Neural cell (in vitro differentiated cells): ENCODE measurements at regions not wholly inside any gene's neighbourhood (a gene's known extent, or its start where the extent isn't known, plus 50 kb on each side); places are given as distances from the start of the nearest gene placed in this dataset.

Source experiments
- H2AFZ ChIP-seq: fragments of 200-600, 300-800 bp; sonication (generic), shearing (Covaris generic); 2 replicates; pipeline ENCODE4 v1.6.0; 2014; ENCODE audit warnings: low read depth, mild to moderate bottlenecking, antibody characterized with exemption, low read length, moderate library complexity
- H3F3A ChIP-seq: fragments of 200-600 bp; shearing (Covaris generic); 2 replicates; pipeline ENCODE4 v1.6.1; 2016; ENCODE audit warnings: mild to moderate bottlenecking, moderate library complexity, mixed read lengths, antibody characterized with exemption, low read length; ENCODE audit not compliant: insufficient read depth, poor library complexity, severe bottlenecking
- H3K27ac ChIP-seq: fragments of 200-600, 300-800 bp; sonication (generic), shearing (Covaris generic); 2 replicates; pipeline ENCODE4 v1.5.1; 2014; ENCODE audit warnings: mild to moderate bottlenecking, low read length, moderate library complexity
- H3K27me3 ChIP-seq: fragments of 300-800, 200-600 bp; sonication (generic), shearing (Covaris generic); 2 replicates; pipeline ENCODE4 v1.6.0; 2014; ENCODE audit warnings: mild to moderate bottlenecking, low read depth, low read length, moderate library complexity; ENCODE audit not compliant: insufficient read depth
- H3K36me3 ChIP-seq: fragments of 300-800, 200-600 bp; sonication (generic), shearing (Covaris generic); 2 replicates; pipeline ENCODE4 v1.5.1; 2014; ENCODE audit warnings: mild to moderate bottlenecking, antibody characterized with exemption, low read length, moderate library complexity; ENCODE audit not compliant: insufficient read depth
- H3K4me2 ChIP-seq: fragments of 300-800, 200-600 bp; sonication (generic), shearing (Covaris generic); 2 replicates; pipeline ENCODE4 v1.6.0; 2014; ENCODE audit warnings: mild to moderate bottlenecking, low read length
- H3K4me3 ChIP-seq: fragments of 300-800, 200-600 bp; sonication (generic), shearing (Covaris generic); 2 replicates; pipeline ENCODE4 v1.5.1; 2014; ENCODE audit warnings: mild to moderate bottlenecking, low read length, moderate library complexity
- H3K79me2 ChIP-seq: fragments of 200-600 bp; shearing (Covaris generic); replicated peaks from 2 replicates; pipeline ENCODE4 v1.6.0; 2014; ENCODE audit warnings: mild to moderate bottlenecking, low read length, moderate library complexity; ENCODE audit not compliant: insufficient read depth
- H3K9ac ChIP-seq: fragments of 300-800, 200-600 bp; sonication (generic), shearing (Covaris generic); 2 replicates; pipeline ENCODE4 v1.6.1; 2016; ENCODE audit warnings: mild to moderate bottlenecking, low read length, mixed read lengths
- H3K9me2 ChIP-seq: fragments of 200-600 bp; shearing (Covaris generic); 2 replicates; pipeline ENCODE4 v1.6.1; 2016; ENCODE audit warnings: mild to moderate bottlenecking, low read length, mixed read lengths; ENCODE audit not compliant: insufficient read depth
- H3K9me3 ChIP-seq: fragments of 200-600, 300-800 bp; sonication (generic), shearing (Covaris generic); 2 replicates; pipeline ENCODE4 v1.6.1; 2016; ENCODE audit warnings: mild to moderate bottlenecking, mixed run types, low read length, moderate library complexity, mixed read lengths
- H4K20me1 ChIP-seq: fragments of 200-600 bp; shearing (Covaris generic); 2 replicates; pipeline ENCODE4 v1.6.1; 2016; ENCODE audit warnings: mild to moderate bottlenecking, mixed run types; ENCODE audit not compliant: insufficient read depth
- EP300 ChIP-seq: fragments of 450-650 bp; conservative IDR thresholded peaks from 2 replicates; pipeline ENCODE4 v1.6.1; 2014; ENCODE audit warnings: antibody characterized with exemption, mild to moderate bottlenecking, moderate library complexity; ENCODE audit not compliant: poor library complexity, severe bottlenecking
- EZH2 ChIP-seq: fragments of 200-600, 300-800 bp; shearing (Covaris generic), sonication (generic); IDR thresholded peaks from 2 replicates; pipeline ENCODE4 v1.6.1; 2014; ENCODE audit warnings: antibody characterized with exemption, low read length, borderline replicate concordance, mild to moderate bottlenecking; ENCODE audit not compliant: insufficient read depth, poor library complexity, severe bottlenecking
- MXI1 ChIP-seq: fragments of 450-650 bp; conservative IDR thresholded peaks from 2 replicates; pipeline ENCODE4 v1.6.1; 2014; ENCODE audit warnings: antibody characterized with exemption, mild to moderate bottlenecking; ENCODE audit not compliant: poor library complexity, severe bottlenecking
- POLR2AphosphoS5 ChIP-seq: IDR thresholded peaks from 2 replicates; pipeline ENCODE4 v1.6.1; 2012
- RAD21 ChIP-seq: fragments of 450-650 bp; conservative IDR thresholded peaks from 2 replicates; pipeline ENCODE4 v1.6.1; 2014; ENCODE audit warnings: antibody characterized with exemption, mild to moderate bottlenecking, moderate library complexity
- REST ChIP-seq: IDR thresholded peaks from 2 replicates; pipeline ENCODE4 v1.6.1; 2012; ENCODE audit warnings: borderline replicate concordance
- SMC3 ChIP-seq: fragments of 450-650 bp; conservative IDR thresholded peaks from 2 replicates; pipeline ENCODE4 v1.6.1; 2014; ENCODE audit warnings: antibody characterized with exemption, mild to moderate bottlenecking, moderate library complexity; ENCODE audit not compliant: poor library complexity
- TAF1 ChIP-seq: IDR thresholded peaks from 2 replicates; pipeline ENCODE4 v1.6.1; 2012; ENCODE audit warnings: low read depth
- TF ChIP-seq, protein P1 (sequence below): fragments of 450-650 bp; IDR thresholded peaks from 2 replicates; pipeline ENCODE4 v1.5.1; 2014; ENCODE audit warnings: antibody characterized with exemption, mild to moderate bottlenecking, moderate library complexity; ENCODE audit not compliant: poor library complexity, severe bottlenecking

DNA sequence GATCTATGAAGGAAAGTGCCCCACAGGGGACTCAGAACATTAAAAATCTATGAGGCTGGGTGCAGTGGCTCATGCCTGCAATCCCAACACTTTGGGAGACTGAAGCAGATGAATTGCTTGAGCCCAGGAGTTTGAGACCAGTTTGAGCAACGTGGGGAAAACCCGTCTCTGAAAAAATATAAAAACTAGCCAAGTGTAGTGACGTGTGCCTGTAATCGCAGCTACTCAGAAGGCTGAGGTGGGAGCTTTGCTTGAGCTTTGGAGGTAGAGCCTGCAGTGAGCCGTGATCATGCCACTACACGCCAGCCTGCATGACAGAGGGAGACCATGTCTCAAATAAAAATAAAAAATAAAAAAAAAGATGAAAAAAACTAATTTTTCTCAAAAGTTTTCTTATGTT, 1070.6 kb downstream of the PCDH9 start:
- H3K9ac ChIP-seq: no peak overlapping the region
- no peaks in the 10 kb centered on the region for H3K27me3 ChIP-seq
- H2AFZ ChIP-seq: no peak overlapping the region
- H3K9me2 ChIP-seq: no peaks in the 10 kb centered on the region
- no peak overlapping the region for H3K27ac ChIP-seq
- no peaks in the 10 kb centered on the region for H4K20me1 ChIP-seq
- H3K9me3 ChIP-seq: no peaks in the 10 kb centered on the region
- no peak overlapping the region for H3K4me3 ChIP-seq
- TF ChIP-seq SMC3: no peak
- no peaks in the 10 kb centered on the region for H3K36me3 ChIP-seq
- H3K4me2 ChIP-seq: no peak overlapping the region
- H3F3A ChIP-seq: no peaks in the 10 kb centered on the region
- no peaks in the 10 kb centered on the region for H3K79me2 ChIP-seq

DNA sequence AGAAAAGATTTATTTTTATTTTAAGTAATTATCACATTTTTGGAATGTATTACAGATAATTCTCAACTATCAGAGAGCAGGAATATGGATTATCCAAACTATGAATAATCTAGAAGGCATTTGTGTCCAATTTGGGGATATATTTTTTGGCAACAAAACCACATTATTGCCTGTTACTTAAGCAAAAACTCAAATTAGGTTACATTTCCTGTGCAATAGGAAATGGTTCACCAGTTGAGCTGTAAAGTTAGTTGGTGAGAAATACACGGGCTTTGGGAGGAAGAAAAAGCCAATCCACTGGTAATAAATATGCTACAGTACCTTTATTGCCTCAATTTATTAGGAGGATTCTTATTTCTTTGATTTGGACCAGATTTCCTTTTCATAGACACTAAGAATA, 1075.2 kb downstream of the PCDH9 start:
- no peak overlapping the region for H2AFZ ChIP-seq
- H3K9me2 ChIP-seq: no peaks in the 10 kb centered on the region
- H3K9me3 ChIP-seq: no peaks in the 10 kb centered on the region
- H3K9ac ChIP-seq: no peak overlapping the region
- no peaks in the 10 kb centered on the region for H3K79me2 ChIP-seq
- H3F3A ChIP-seq: no peaks in the 10 kb centered on the region
- no peak overlapping the region for H3K4me3 ChIP-seq
- H3K4me2 ChIP-seq: no peak overlapping the region
- no peaks in the 10 kb centered on the region for H3K27me3 ChIP-seq
- no peaks in the 10 kb centered on the region for H3K36me3 ChIP-seq
- H3K27ac ChIP-seq: no peak overlapping the region
- TF ChIP-seq RAD21 (no peak), POLR2AphosphoS5 (no peak), REST (no peak), MXI1 (no peak), EP300 (no peak), TAF1 (no peak), SMC3 (no peak), EZH2 (no peak)
- TF ChIP-seq, protein P1, sequence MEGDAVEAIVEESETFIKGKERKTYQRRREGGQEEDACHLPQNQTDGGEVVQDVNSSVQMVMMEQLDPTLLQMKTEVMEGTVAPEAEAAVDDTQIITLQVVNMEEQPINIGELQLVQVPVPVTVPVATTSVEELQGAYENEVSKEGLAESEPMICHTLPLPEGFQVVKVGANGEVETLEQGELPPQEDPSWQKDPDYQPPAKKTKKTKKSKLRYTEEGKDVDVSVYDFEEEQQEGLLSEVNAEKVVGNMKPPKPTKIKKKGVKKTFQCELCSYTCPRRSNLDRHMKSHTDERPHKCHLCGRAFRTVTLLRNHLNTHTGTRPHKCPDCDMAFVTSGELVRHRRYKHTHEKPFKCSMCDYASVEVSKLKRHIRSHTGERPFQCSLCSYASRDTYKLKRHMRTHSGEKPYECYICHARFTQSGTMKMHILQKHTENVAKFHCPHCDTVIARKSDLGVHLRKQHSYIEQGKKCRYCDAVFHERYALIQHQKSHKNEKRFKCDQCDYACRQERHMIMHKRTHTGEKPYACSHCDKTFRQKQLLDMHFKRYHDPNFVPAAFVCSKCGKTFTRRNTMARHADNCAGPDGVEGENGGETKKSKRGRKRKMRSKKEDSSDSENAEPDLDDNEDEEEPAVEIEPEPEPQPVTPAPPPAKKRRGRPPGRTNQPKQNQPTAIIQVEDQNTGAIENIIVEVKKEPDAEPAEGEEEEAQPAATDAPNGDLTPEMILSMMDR: no peak
- no peaks in the 10 kb centered on the region for H4K20me1 ChIP-seq

DNA sequence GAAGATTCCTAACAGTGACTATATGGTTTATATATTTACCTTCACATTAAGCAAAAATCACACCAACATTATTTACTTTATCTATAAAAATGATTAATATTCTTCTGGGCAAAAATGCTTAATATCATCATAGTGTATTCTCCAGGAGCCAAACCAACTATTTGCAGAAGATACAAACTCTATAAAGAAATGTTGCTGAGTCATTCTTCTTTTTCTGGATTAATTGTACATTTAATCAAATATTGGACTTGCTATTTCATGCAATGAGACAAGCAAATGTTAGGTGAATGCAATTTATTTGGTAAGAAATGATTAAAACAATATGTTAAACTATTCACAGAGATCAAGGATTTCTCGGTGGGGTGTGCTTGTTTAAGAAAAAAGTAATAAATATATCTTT, 1075.8 kb downstream of the PCDH9 start:
- Histone ChIP-seq H3K9ac (no peak overlapping the region), H3K36me3 (no peaks in the 10 kb centered on the region), H3K27me3 (no peaks in the 10 kb centered on the region), H4K20me1 (no peaks in the 10 kb centered on the region), H3K9me2 (no peaks in the 10 kb centered on the region), H2AFZ (no peak overlapping the region), H3K9me3 (no peaks in the 10 kb centered on the region), H3K79me2 (no peaks in the 10 kb centered on the region), H3K27ac (no peak overlapping the region), H3F3A (no peaks in the 10 kb centered on the region), H3K4me3 (no peak overlapping the region), H3K4me2 (no peak overlapping the region)
- TF ChIP-seq RAD21 (no peak), MXI1 (no peak), SMC3 (no peak), EZH2 (no peak), TAF1 (no peak), POLR2AphosphoS5 (no peak)
- TF ChIP-seq, protein P1: no peak
